Chondrocyte (in vitro differentiated cells): ENCODE measurements at regions not wholly inside any gene's neighbourhood (a gene's known extent, or its start where the extent isn't known, plus 50 kb on each side); places are given as distances from the start of the nearest gene placed in this dataset.

ENCODE experiments used
- DNase-seq: peaks from one replicate; pipeline ENCODE4 v3.0.0; 2021; ENCODE audit warnings: mixed read lengths, low spot score
- H3K27ac Mint-ChIP-seq: one replicate; pipeline ENCODE4 v1.8.0; 2021; ENCODE audit warnings: mild to moderate bottlenecking, moderate library complexity, mixed read lengths; ENCODE audit not compliant: unreplicated experiment
- H3K27me3 Mint-ChIP-seq: 2 replicates; pipeline ENCODE4 v1.8.0; 2021; ENCODE audit warnings: low read depth, mixed read lengths
- H3K36me3 Mint-ChIP-seq: 2 replicates; pipeline ENCODE4 v1.8.0; 2021; ENCODE audit warnings: low read depth, mixed read lengths
- H3K4me1 Mint-ChIP-seq: 2 replicates; pipeline ENCODE4 v1.8.0; 2021; ENCODE audit warnings: low read depth, mild to moderate bottlenecking, mixed read lengths
- H3K4me3 Mint-ChIP-seq: one replicate; pipeline ENCODE4 v1.8.0; 2021; ENCODE audit warnings: mild to moderate bottlenecking, moderate library complexity, mixed read lengths; ENCODE audit not compliant: unreplicated experiment
- H3K9me3 Mint-ChIP-seq: 2 replicates; pipeline ENCODE4 v1.8.0; 2021; ENCODE audit warnings: low read depth, mixed read lengths
- CTCF ChIP-seq: fragments of 200-600 bp; sonication (generic); IDR thresholded peaks from 2 replicates; pipeline ENCODE4 v1.5.0; 2021; ENCODE audit warnings: antibody characterized with exemption, mild to moderate bottlenecking, moderate library complexity

GRCh38 chrX:15191830-15192229 lies 78.1 kb downstream of the ASB9 start:
- DNase-seq = no peak
- H3K27me3 Mint-ChIP-seq = no peaks in the 10 kb centered on the region
- no peaks in the 10 kb centered on the region for H3K36me3 Mint-ChIP-seq
- TF ChIP-seq CTCF = no peak
- no peak overlapping the region for H3K27ac Mint-ChIP-seq
- H3K9me3 Mint-ChIP-seq = no peaks in the 10 kb centered on the region
- no peak overlapping the region for H3K4me3 Mint-ChIP-seq
- H3K4me1 Mint-ChIP-seq = no peaks in the 10 kb centered on the region

- no peak overlapping the region for H3K4me3 Mint-ChIP-seq
- H3K27me3 Mint-ChIP-seq = peaks cover 4% of the 10 kb centered on the region
- no peak overlapping the region for H3K27ac Mint-ChIP-seq
- DNase-seq = no peak
- no peaks in the 10 kb centered on the region for H3K36me3 Mint-ChIP-seq
- no peak for TF ChIP-seq CTCF
- peaks cover 3% of the 10 kb centered on the region for H3K9me3 Mint-ChIP-seq
- H3K4me1 Mint-ChIP-seq = no peaks in the 10 kb centered on the region
These were observed 81.8 kb downstream of the ASB9 start for GRCh38 chrX:15188039-15188438.

- H3K4me3 Mint-ChIP-seq = no peak overlapping the region
- H3K9me3 Mint-ChIP-seq = peaks cover 3% of the 10 kb centered on the region
- no peaks in the 10 kb centered on the region for H3K4me1 Mint-ChIP-seq
- DNase-seq = no peak
- no peaks in the 10 kb centered on the region for H3K27me3 Mint-ChIP-seq
- no peaks in the 10 kb centered on the region for H3K36me3 Mint-ChIP-seq
- no peak for TF ChIP-seq CTCF
- H3K27ac Mint-ChIP-seq = no peak overlapping the region
These were observed 92.6 kb downstream of the ASB9 start for GRCh38 chrX:15177316-15177715.

- H3K27ac Mint-ChIP-seq = no peak overlapping the region
- TF ChIP-seq CTCF = no peak
- H3K27me3 Mint-ChIP-seq = no peaks in the 10 kb centered on the region
- no peaks in the 10 kb centered on the region for H3K4me1 Mint-ChIP-seq
- DNase-seq = no peak
- no peak overlapping the region for H3K4me3 Mint-ChIP-seq
- H3K36me3 Mint-ChIP-seq = no peaks in the 10 kb centered on the region
- peaks cover 3% of the 10 kb centered on the region for H3K9me3 Mint-ChIP-seq
These were observed 96.5 kb downstream of the ASB9 start for GRCh38 chrX:15173411-15173810.

GRCh38 chrX:15170927-15171326 lies 99.0 kb downstream of the ASB9 start:
- Mint-ChIP-seq H3K9me3 (peaks cover 2% of the 10 kb centered on the region), H3K4me3 (no peak overlapping the region), H3K27ac (no peak overlapping the region), H3K36me3 (no peaks in the 10 kb centered on the region), H3K27me3 (no peaks in the 10 kb centered on the region), H3K4me1 (no peaks in the 10 kb centered on the region)
- no peak for DNase-seq
- no peak for TF ChIP-seq CTCF
